GM18508 (cell line): ENCODE measurements at regions not wholly inside any gene's neighbourhood (a gene's known extent, or its start where the extent isn't known, plus 50 kb on each side); places are given as distances from the start of the nearest gene placed in this dataset.

Experiments used
- ATAC-seq: cut with Tn5 transposase; IDR thresholded peaks from one replicate; pipeline ENCODE4 v1.9.1; 2021; ENCODE audit warnings: moderate number of reproducible peaks; ENCODE audit not compliant: insufficient read depth, unreplicated experiment

DNA sequence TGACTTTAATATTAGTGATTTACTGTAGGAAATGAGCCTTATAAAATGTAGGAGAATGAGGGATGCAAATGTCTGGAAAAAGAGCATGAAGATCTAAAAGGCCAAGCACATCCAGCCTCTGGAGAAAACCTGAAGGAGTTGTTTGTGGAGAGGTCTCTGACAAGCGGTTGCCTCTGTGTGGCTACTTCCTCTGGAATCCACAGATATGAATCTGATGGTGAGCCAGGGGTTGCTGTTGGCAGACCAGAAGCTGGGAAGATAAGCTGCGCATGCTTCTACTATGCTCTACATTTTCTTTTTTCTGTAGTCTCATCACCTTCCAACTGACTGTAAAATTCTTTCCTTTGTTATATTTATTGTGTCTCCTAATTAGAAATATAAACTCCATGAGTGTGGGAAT lies 248.6 kb downstream of the OLFM3 start:
- ATAC-seq = no peak
